HG03342 (cell line): ENCODE measurements at regions not wholly inside any gene's neighbourhood (a gene's known extent, or its start where the extent isn't known, plus 50 kb on each side); places are given as distances from the start of the nearest gene placed in this dataset.

Experiments
- ATAC-seq: cut with Tn5 transposase; IDR thresholded peaks from one replicate; pipeline ENCODE4 v1.9.1; 2021; ENCODE audit warnings: mild to moderate bottlenecking, moderate library complexity; ENCODE audit not compliant: unreplicated experiment

DNA sequence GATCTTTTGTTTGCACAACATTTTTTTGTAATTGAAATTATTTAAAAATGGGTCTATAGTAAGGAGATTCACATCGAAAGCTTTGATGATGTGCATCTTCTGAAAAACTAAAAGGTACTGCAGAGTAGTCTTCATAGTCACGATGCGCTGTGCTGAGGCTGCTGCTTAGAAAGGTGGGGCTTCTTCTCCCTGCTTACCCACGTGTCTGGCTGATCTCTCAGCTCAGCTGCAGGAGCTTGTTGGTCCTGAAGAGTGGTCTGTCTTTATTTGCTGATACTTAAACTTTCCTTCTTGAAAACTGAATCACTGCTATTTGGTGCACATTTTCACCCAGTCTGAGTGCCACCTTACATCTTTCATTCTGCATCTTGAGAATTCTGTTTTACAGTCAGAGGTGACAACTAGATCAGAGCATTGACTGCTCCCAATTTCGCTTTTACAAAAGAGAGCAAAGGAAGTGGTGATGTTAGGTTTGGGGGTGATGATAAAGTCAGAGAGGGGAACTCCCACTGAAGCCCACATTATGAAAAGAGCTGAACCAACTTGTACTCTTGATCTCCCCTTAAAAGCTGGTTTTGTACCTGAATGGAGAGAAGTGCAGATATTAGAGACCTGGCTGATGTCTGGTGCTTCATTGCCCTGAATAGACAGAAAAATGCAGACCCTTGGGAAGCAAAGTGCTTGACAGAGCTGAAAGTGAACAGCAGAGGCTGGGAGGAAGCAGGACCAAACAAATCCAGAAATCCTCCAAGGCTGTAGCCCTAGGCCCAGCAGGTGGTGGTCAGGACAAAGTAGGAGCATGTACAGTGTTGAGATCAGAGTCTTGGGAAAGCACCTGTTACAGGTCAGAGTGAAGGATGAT is 984.5 kb downstream of the TSN start:
- no peak for ATAC-seq

- ATAC-seq = no peak
These were observed 985.1 kb downstream of the TSN start for GRCh38 chr2:122740594-122740948.

DNA sequence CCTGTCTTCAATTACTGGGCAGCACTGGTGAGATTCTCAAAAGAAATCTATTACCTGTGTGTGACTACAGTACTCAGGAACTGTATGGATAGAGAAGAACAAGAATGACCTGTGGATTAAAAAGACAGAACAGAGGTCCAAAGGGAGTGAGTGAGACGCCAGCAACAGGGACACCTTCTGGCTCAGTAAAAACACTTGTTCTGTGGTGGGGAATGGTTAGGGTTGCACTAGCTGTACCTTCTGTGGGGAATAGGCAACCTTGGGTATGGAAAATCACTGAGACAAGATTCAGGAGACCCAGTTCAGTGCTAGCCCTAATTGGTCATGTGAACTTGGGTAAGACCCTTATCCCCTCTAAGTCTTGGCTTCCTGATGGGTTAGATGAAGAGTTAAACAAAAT is 986.0 kb downstream of the TSN start:
- ATAC-seq = no peak

- ATAC-seq = no peak
These were observed 987.7 kb downstream of the TSN start for GRCh38 chr2:122743021-122743675.

GRCh38 chr2:122745603-122746002 is 990.2 kb downstream of the TSN start:
- ATAC-seq = no peak

DNA sequence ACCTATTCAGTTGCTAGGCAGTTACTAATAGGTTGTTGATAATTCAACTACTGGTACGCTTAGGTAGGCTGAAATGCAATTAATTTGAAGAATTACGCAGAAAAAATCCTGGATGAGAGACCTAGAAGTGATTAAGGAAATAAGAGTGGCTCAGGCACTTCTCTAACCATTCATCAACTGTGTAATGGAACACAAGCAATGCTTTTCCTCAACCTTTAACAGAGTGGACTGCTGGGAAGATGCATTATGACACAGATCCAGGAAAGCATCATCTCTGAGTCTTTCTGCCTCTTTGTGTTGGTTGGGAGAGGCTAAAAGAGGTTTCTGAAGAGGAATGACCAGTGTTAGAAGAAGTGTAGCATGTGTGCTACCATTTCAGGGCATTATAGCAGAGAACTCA is 992.2 kb downstream of the TSN start:
- no peak for ATAC-seq

GRCh38 chr2:122748552-122749011 is 993.1 kb downstream of the TSN start:
- ATAC-seq = no peak

DNA sequence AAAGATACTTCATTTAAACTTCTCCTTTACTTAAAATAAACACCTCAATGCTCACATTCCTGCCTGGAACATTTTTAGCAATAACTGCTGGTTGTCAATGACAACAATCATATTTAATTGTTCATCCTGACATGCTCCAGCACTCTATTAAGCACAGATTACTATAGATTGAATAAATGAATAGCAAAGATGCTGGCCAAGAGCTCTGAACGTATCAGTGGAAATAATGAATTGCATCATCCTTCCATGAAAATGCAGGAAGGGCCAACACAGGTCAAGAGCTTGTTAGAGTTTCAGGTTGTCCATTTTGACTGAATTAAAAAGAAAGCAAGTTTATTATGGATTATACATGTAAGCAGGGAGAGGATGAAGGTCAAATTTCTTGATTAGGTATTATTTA is 994.0 kb downstream of the TSN start:
- ATAC-seq = no peak

GRCh38 chr2:122750095-122750494 is 994.6 kb downstream of the TSN start:
- no peak for ATAC-seq

DNA sequence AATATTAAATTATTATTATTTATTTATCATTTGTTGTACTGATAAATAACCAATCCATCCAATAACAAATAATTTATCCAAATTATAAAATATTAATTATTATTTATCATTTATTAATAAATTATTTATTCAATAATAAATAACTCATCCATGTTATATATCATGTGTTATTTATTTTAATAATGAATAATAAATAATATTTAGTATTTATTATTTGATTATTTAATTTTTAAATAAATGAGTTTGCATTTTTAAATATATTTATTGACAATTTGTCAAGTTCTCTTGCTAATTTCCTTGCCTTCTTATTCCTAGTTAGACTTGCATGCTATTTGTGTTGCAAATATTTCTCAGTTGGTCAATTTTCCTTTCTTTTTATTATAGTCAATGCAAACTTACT is 995.4 kb downstream of the TSN start:
- ATAC-seq = no peak

DNA sequence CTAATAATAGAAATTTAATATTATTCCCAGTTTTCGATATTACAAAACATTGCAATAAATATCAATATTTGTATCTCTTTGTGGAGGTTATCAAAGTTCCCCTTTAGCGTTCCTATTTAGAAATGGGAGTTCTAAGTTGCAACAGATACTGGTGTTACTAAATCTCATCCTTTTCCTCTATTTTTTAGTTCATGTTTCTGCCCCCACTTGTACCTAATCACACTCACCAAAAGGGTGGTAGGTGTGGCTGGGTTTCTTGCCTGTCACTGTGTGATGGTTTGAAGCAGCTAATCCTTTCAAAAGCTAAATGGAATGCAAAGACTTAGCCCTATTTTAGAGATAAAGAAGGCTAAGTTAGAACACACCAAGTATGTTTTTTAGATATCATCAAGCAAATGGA is 997.9 kb downstream of the TSN start:
- no peak for ATAC-seq

DNA sequence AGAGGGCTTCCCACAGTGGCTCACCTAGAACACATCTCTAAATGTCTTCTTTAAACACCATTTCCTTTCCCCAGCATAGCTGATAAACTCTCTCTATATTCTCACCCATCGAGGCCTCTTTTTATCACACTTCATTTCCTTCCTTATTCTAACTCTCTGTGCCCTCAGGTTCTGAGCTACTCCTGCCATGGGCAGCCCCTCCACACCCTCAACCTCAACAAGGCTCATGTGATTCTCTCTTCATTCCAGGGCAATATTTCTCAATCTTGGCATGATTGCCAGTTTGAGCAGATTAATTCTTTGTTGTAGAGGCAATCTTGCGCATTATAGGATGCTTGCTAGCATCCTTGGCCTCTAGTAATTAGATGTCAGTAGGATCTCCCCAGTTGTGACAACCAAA is 999.1 kb downstream of the TSN start:
- no peak for ATAC-seq

DNA sequence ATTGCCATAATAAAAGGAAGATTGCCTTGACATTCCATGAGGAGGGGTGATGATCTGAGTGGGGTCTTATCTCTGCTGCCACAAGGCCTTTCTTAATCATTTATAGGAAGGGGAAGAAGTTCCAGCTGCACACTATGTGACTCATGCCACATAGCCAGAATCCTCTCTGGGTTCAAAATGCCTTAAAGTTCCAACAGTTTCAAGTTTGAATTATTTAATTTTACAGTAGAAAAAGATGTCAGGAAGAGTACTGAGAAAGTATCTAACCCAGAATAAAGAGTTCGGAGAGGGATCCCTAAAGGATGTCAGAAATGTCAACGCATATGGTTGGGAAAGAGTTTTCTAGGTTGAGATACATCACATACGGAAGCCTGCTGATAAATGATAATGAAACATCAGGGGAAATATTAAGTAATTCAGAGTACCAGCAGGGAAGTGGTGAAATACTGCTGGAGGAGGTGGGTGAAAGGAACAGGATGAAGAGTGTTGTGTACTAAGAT is 999.9 kb downstream of the TSN start:
- ATAC-seq = no peak

DNA sequence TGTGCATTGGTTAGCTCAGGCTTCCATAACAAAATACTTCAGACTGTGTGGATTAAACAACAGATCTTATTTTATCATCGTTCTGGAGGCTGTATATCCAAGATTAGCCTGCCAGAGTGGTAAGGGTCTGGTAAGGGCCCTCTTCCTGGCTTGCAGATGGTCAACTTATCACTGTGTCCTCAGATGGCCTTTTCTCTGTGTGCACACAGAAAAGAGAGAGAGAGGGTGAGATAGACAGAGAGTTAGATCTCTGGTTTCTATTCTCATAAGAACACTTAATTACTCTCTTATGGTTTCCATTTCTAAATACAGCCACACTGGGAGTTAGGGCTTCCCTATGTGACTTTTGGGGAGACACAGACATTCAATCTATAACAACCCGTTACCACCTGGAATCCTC is 1003.5 kb downstream of the TSN start:
- no peak for ATAC-seq

DNA sequence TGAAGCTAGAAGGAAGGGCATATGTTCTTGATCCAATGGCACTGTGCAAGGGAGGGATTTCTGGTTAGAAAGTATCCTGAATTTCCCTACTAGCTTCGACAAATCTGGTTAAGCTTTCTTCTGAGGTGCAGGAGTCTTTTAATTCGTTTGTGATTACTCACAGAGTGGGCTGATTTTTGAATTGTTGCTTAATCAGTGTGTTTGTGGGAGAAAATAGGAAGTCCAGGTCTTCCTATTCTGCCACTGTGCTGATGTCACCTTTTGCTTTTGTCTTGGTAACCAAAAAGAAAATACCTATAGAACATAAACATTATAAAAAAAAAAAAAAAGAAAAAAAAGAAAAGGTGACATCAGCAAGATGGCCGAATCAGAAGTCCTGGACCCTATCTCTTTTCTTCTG is 1008.6 kb downstream of the TSN start:
- ATAC-seq = no peak

GRCh38 chr2:122780251-122780650 is 1024.8 kb downstream of the TSN start:
- ATAC-seq = no peak

- ATAC-seq = no peak
These were observed 1038.6 kb downstream of the TSN start for GRCh38 chr2:122794100-122794499.

- no peak for ATAC-seq
These were observed 1040.3 kb downstream of the TSN start for GRCh38 chr2:122795763-122796162.

DNA sequence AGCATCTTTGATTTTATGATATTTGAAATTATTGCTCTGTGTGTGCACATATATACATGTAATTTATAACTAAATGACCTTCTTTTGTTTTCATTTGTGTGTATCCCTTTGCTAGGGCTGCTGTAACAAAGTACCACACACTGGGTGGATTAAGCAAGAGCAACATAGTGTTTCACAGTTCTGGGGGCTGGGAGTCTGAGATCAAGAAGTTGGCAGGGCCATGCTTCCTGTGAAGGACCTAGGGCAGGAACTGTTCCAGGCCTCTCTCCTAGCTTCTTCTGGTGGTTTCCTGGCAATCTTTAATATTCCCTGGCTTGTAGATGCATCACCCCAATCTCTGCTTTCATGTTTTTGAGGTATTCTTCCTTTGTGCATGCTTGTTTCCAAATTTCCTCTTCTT is 1043.9 kb downstream of the TSN start:
- ATAC-seq = no peak

GRCh38 chr2:122800781-122801180 is 1045.3 kb downstream of the TSN start:
- no peak for ATAC-seq

- no peak for ATAC-seq
These were observed 1049.0 kb downstream of the TSN start for GRCh38 chr2:122804494-122804893.

- no peak for ATAC-seq
These were observed 1049.9 kb downstream of the TSN start for GRCh38 chr2:122805346-122805745.
